Fibroblast of villous mesenchyme (primary cell): ENCODE measurements at regions not wholly inside any gene's neighbourhood (a gene's known extent, or its start where the extent isn't known, plus 50 kb on each side); places are given as distances from the start of the nearest gene placed in this dataset.

Experiments
- DNase-seq: peaks from one replicate; pipeline ENCODE4 v3.0.0-alpha.2; 2010; ENCODE audit warnings: low read depth
- H3K4me3 ChIP-seq: 2 replicates; pipeline ENCODE4 v1.5.1; 2011; ENCODE audit warnings: low read depth, mild to moderate bottlenecking, low read length
- CTCF ChIP-seq: IDR thresholded peaks from 2 replicates; pipeline ENCODE4 v1.5.1; 2012; ENCODE audit warnings: low read depth, mild to moderate bottlenecking, low read length; ENCODE audit not compliant: insufficient read depth

GRCh38 chr6:91083211-91083610 is 496.3 kb upstream of the MAP3K7 start:
- DNase-seq, result peak; percentile 4
- no peak overlapping the region for H3K4me3 ChIP-seq
- TF ChIP-seq CTCF, result no peak

- no peak overlapping the region for H3K4me3 ChIP-seq
- peak; percentile 3 for DNase-seq
- TF ChIP-seq CTCF, result no peak
Observed at GRCh38 chr6:91082311-91082832, 495.5 kb upstream of the MAP3K7 start.

DNA sequence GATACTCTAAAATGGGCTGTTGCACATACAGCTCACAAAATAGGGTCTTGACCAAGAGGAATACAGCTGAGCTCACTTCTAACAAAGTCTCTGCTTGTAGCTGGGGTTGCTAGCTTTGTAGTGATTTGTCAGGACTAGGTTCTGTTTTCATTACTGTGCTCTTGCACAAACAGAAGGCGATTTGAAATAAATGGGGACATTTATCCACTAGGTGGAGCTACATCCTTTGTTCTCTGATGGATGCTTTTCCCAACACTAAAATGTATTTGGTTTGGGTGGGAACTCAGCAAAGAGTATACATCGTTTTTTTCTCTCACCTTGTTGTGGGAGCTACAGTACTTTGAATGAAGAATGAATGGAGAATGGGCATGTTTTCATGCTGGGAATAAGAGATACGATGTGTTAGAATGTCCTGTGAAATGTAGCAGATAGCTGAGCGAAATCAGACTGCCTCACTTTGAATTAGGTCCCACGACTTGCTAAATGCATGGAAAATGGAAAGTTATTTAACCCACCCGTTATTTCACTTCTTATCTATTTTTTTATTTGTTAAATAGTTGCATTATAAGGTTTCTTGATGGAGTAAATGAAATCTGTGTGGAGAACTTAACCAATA is 494.7 kb upstream of the MAP3K7 start:
- H3K4me3 ChIP-seq, result no peak overlapping the region
- peak; percentile 53 for DNase-seq
- TF ChIP-seq CTCF, result peak; percentile 67

- no peak overlapping the region for H3K4me3 ChIP-seq
- no peak for TF ChIP-seq CTCF
Observed at GRCh38 chr6:91080871-91081270, 494.0 kb upstream of the MAP3K7 start.

DNA sequence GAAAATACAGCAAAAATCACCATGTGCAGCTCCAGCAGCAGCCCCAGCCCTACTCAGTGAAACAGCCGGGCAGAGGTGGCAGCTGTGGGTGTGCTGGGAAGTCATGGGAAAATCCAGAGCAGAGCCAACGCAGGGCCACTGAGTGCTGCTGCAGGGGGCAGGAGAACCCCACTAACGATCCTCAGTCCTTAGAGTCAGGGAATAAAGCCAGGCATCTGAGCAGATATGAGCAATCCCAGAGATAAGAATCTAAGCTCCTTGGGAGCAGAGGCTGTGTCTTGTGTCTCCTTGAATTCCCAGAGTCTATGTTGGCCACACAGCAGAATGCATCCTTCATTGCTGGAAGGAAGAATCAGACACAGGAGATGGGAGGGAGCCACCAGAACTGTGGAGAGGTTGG is 493.1 kb upstream of the MAP3K7 start:
- no peak for TF ChIP-seq CTCF
- no peak for DNase-seq
- no peak overlapping the region for H3K4me3 ChIP-seq

More at GRCh38 chr6:91080871-91081270, 494.0 kb upstream of the MAP3K7 start:
- no peak for DNase-seq

GRCh38 chr6:91075244-91075976 is 488.5 kb upstream of the MAP3K7 start:
- no peak for TF ChIP-seq CTCF
- no peak for DNase-seq
- no peak overlapping the region for H3K4me3 ChIP-seq
